Stomach (tissue), 4 donors: ENCODE measurements at regions not wholly inside any gene's neighbourhood (a gene's known extent, or its start where the extent isn't known, plus 50 kb on each side); places are given as distances from the start of the nearest gene placed in this dataset.

Experiments
- CTCF ChIP-seq, 7 experiments: fragments of 450-650 bp in 4 of 7; fragments of 200-600 bp in 3 of 7; sonication (generic) in 3 of 7; IDR thresholded peaks; one replicate each; pipeline ENCODE4 v1.5.1; 2016 to 2019; ENCODE audit warnings: antibody characterized with exemption in 7 of 7, control low read depth in 2 of 7, mild to moderate bottlenecking in 1 of 7
- EP300 ChIP-seq: sonication (generic); formaldehyde crosslinking; IDR thresholded peaks from one replicate; pipeline ENCODE4 v1.6.1; 2017; ENCODE audit warnings: antibody characterized with exemption
- POLR2A ChIP-seq, 4 donors: fragments of 450-650 bp; IDR thresholded peaks; one replicate each; pipeline ENCODE4 v1.6.1; 2016; ENCODE audit warnings: antibody characterized with exemption in 4 of 4, control low read depth in 2 of 4, mild to moderate bottlenecking in 1 of 4, moderate library complexity in 1 of 4
- POLR2AphosphoS5 ChIP-seq, 3 donors: sonication (generic); formaldehyde crosslinking; IDR thresholded peaks; one replicate each; pipeline ENCODE4 v1.6.1; 2016; ENCODE audit warnings: antibody characterized with exemption in 3 of 3

- no peak for TF ChIP-seq POLR2AphosphoS5 (IDR thresholded peaks at IDR 0.05)
- no peak for TF ChIP-seq CTCF (IDR thresholded peaks at IDR 0.05)
- TF ChIP-seq POLR2A (IDR thresholded peaks at IDR 0.05) = no peak
- no peak for TF ChIP-seq EP300
Measured at GRCh38 chr3:185995352-185995751, 57.5 kb upstream of the TRA2B start.
